ENCODE measurements at regions not wholly inside any gene's neighbourhood (a gene's known extent, or its start where the extent isn't known, plus 50 kb on each side); places are given as distances from the start of the nearest gene placed in this dataset.
A peak's percentile ranks its signal among the peaks of the same experiment; 100 is the strongest.
"Not testable (repeated sequence)": the region's sequence is repeated elsewhere in the genome, so short reads cannot be mapped to it uniquely, and the experiment has no call there.

GRCh38 chr10:63929831-63930467 lies 408.7 kb downstream of the REEP3 start:
- DNase-seq: no peak

GRCh38 chr10:63930584-63930983 lies 409.4 kb downstream of the REEP3 start:
- no peak for DNase-seq

GRCh38 chr10:63935705-63936104 lies 414.5 kb downstream of the REEP3 start:
- DNase-seq: no peak

- DNase-seq: no peak
These were observed 419.2 kb downstream of the REEP3 start for GRCh38 chr10:63940277-63940922.

- no peak for DNase-seq
These were observed 443.2 kb downstream of the REEP3 start for GRCh38 chr10:63964406-63964805.

- no peak for DNase-seq
These were observed 444.6 kb downstream of the REEP3 start for GRCh38 chr10:63965846-63966245.

GRCh38 chr10:63972949-63973827 lies 452.0 kb downstream of the REEP3 start:
- DNase-seq: no peak

- DNase-seq: peak; percentile 24
These were observed 455.3 kb downstream of the REEP3 start for GRCh38 chr10:63976538-63976937.

- peak; percentile 33 for DNase-seq
These were observed 456.2 kb downstream of the REEP3 start for GRCh38 chr10:63977329-63977923.

- DNase-seq: not testable (repeated sequence)
These were observed 459.7 kb downstream of the REEP3 start for GRCh38 chr10:63980870-63981269.

- DNase-seq: not testable (repeated sequence)
These were observed 462.9 kb downstream of the REEP3 start for GRCh38 chr10:63984061-63984460.

GRCh38 chr10:63986536-63986935 lies 465.3 kb downstream of the REEP3 start:
- no peak for DNase-seq

- DNase-seq: no peak
These were observed 466.0 kb downstream of the REEP3 start for GRCh38 chr10:63987212-63987611.

- DNase-seq: no peak
These were observed 473.2 kb downstream of the REEP3 start for GRCh38 chr10:63994371-63994770.

- DNase-seq: no peak
These were observed 486.0 kb downstream of the REEP3 start for GRCh38 chr10:64007157-64007556.

- DNase-seq: no peak
These were observed 489.5 kb downstream of the REEP3 start for GRCh38 chr10:64010711-64011110.

GRCh38 chr10:64011912-64012714 lies 490.9 kb downstream of the REEP3 start:
- DNase-seq: peak; percentile 3

- no peak for DNase-seq
These were observed 493.1 kb downstream of the REEP3 start for GRCh38 chr10:64014281-64014680.

- no peak for DNase-seq
These were observed 502.8 kb downstream of the REEP3 start for GRCh38 chr10:64023926-64024470.

GRCh38 chr10:64033711-64034110 lies 512.5 kb downstream of the REEP3 start:
- DNase-seq: peak; percentile 54

- DNase-seq: peak; percentile 59
These were observed 515.2 kb downstream of the REEP3 start for GRCh38 chr10:64036321-64036930.
